Suprapubic skin (tissue), 4 donors: ENCODE measurements at regions not wholly inside any gene's neighbourhood (a gene's known extent, or its start where the extent isn't known, plus 50 kb on each side); places are given as distances from the start of the nearest gene placed in this dataset.

Experiments used
- DNase-seq, 2 donors: peaks; one replicate each; pipeline ENCODE4 v3.0.0-alpha.2; 2019; ENCODE audit warnings: low spot score in 2 of 2
- H3K27ac ChIP-seq: fragments of 200-600 bp; sonication (generic); one replicate; pipeline ENCODE4 v1.5.1; 2019
- H3K27me3 ChIP-seq: fragments of 200-600 bp; sonication (generic); one replicate; pipeline ENCODE4 v1.5.1; 2019
- H3K36me3 ChIP-seq: fragments of 200-600 bp; sonication (generic); one replicate; pipeline ENCODE4 v1.5.1; 2019
- H3K4me1 ChIP-seq: fragments of 200-600 bp; sonication (generic); one replicate; pipeline ENCODE4 v1.5.1; 2019
- H3K4me3 ChIP-seq: fragments of 200-600 bp; sonication (generic); one replicate; pipeline ENCODE4 v1.5.1; 2019; ENCODE audit warnings: mild to moderate bottlenecking
- H3K9me3 ChIP-seq: fragments of 200-600 bp; sonication (generic); one replicate; pipeline ENCODE4 v1.5.1; 2019
- CTCF ChIP-seq, 2 donors: fragments of 200-600 bp in 1 of 2; fragments of 450-650 bp in 1 of 2; sonication (generic) in 1 of 2; IDR thresholded peaks; one replicate each; pipeline ENCODE4 v1.5.1; 2016 to 2019; ENCODE audit warnings: antibody characterized with exemption in 2 of 2, mild to moderate bottlenecking in 1 of 2, moderate library complexity in 1 of 2
- EP300 ChIP-seq: sonication (generic); formaldehyde crosslinking; IDR thresholded peaks from one replicate; pipeline ENCODE4 v1.6.1; 2017; ENCODE audit warnings: antibody characterized with exemption
- POLR2A ChIP-seq, 2 donors: fragments of 450-650 bp; IDR thresholded peaks; one replicate each; pipeline ENCODE4 v1.6.1; 2017; ENCODE audit warnings: antibody characterized with exemption in 2 of 2, mild to moderate bottlenecking in 2 of 2, moderate library complexity in 2 of 2
- POLR2AphosphoS5 ChIP-seq, 3 donors: sonication (generic); formaldehyde crosslinking; IDR thresholded peaks; one replicate each; pipeline ENCODE4 v1.6.1; 2017; ENCODE audit warnings: antibody characterized with exemption in 3 of 3
- WGBS: methylation state at CpG from one replicate; pipeline ENCODE4 v1.1.5; 2018; 5-methylcytosine and 5-hydroxymethylcytosine counted together

GRCh38 chr14:49484180-49484579 is 102.0 kb downstream of the RPS29 start:
- no peak overlapping the region for H3K27ac ChIP-seq
- TF ChIP-seq POLR2A (IDR thresholded peaks at IDR 0.05) (no peak), EP300 (no peak)
- no peaks in the 10 kb centered on the region for H3K9me3 ChIP-seq
- H3K36me3 ChIP-seq, result no peaks in the 10 kb centered on the region
- 62% methylated on average over 2 of the region's 2 CpGs for WGBS
- no peaks in the 10 kb centered on the region for H3K27me3 ChIP-seq
- H3K4me1 ChIP-seq, result peaks cover 6% of the 10 kb centered on the region
- DNase-seq, result no peak
- no peak overlapping the region for H3K4me3 ChIP-seq

GRCh38 chr14:49483268-49483667 is 102.9 kb downstream of the RPS29 start:
- Histone ChIP-seq H3K9me3 (no peaks in the 10 kb centered on the region), H3K36me3 (no peaks in the 10 kb centered on the region), H3K27me3 (no peaks in the 10 kb centered on the region), H3K4me3 (no peak overlapping the region), H3K4me1 (peaks cover 8% of the 10 kb centered on the region), H3K27ac (no peak overlapping the region)
- no peak for DNase-seq
- TF ChIP-seq POLR2AphosphoS5 (IDR thresholded peaks at IDR 0.05), result no peak
- 23% methylated on average over 1 of the region's 1 CpG for WGBS

GRCh38 chr14:49480979-49481498 is 105.1 kb downstream of the RPS29 start:
- no peaks in the 10 kb centered on the region for H3K27me3 ChIP-seq
- DNase-seq, result no peak
- H3K36me3 ChIP-seq, result no peaks in the 10 kb centered on the region
- H3K27ac ChIP-seq, result no peak overlapping the region
- H3K4me1 ChIP-seq, result peaks cover 8% of the 10 kb centered on the region
- no peak overlapping the region for H3K4me3 ChIP-seq
- H3K9me3 ChIP-seq, result no peaks in the 10 kb centered on the region
- TF ChIP-seq EP300, result no peak
- TF ChIP-seq CTCF (IDR thresholded peaks at IDR 0.05), result no peak
- TF ChIP-seq POLR2AphosphoS5 (IDR thresholded peaks at IDR 0.05), result no peak
- TF ChIP-seq POLR2A (IDR thresholded peaks at IDR 0.05), result no peak

- Histone ChIP-seq H3K4me3 (no peak overlapping the region), H3K9me3 (no peaks in the 10 kb centered on the region), H3K36me3 (no peaks in the 10 kb centered on the region), H3K27me3 (no peaks in the 10 kb centered on the region), H3K27ac (no peak overlapping the region), H3K4me1 (peaks cover 8% of the 10 kb centered on the region)
- DNase-seq, result no peak
- no peak for TF ChIP-seq POLR2AphosphoS5 (IDR thresholded peaks at IDR 0.05)
- TF ChIP-seq CTCF (IDR thresholded peaks at IDR 0.05), result no peak
- 79% methylated on average over 3 of the region's 3 CpGs for whole genome bisulfite sequencing
Measured at GRCh38 chr14:49480053-49480760, 106.0 kb downstream of the RPS29 start.

GRCh38 chr14:49479432-49479831 is 106.7 kb downstream of the RPS29 start:
- Histone ChIP-seq H3K4me1 (peaks cover 8% of the 10 kb centered on the region), H3K36me3 (no peaks in the 10 kb centered on the region), H3K9me3 (no peaks in the 10 kb centered on the region), H3K4me3 (no peak overlapping the region), H3K27ac (no peak overlapping the region), H3K27me3 (no peaks in the 10 kb centered on the region)
- DNase-seq, result no peak
- TF ChIP-seq CTCF (IDR thresholded peaks at IDR 0.05) (no peak), POLR2A (IDR thresholded peaks at IDR 0.05) (no peak), EP300 (no peak), POLR2AphosphoS5 (IDR thresholded peaks at IDR 0.05) (no peak)
- 38% methylated on average over 5 of the region's 5 CpGs for WGBS

GRCh38 chr14:49478784-49479183 is 107.4 kb downstream of the RPS29 start:
- Histone ChIP-seq H3K27ac (no peak overlapping the region), H3K27me3 (no peaks in the 10 kb centered on the region), H3K36me3 (no peaks in the 10 kb centered on the region), H3K4me3 (no peak overlapping the region), H3K4me1 (peaks cover 8% of the 10 kb centered on the region), H3K9me3 (no peaks in the 10 kb centered on the region)
- DNase-seq, result no peak
- WGBS, result 71% methylated on average over 3 of the region's 3 CpGs
- TF ChIP-seq POLR2A (IDR thresholded peaks at IDR 0.05) (no peak), CTCF (IDR thresholded peaks at IDR 0.05) (no peak), EP300 (no peak), POLR2AphosphoS5 (IDR thresholded peaks at IDR 0.05) (no peak)
